SK-N-SH (cell line): ENCODE measurements at regions not wholly inside any gene's neighbourhood (a gene's known extent, or its start where the extent isn't known, plus 50 kb on each side); places are given as distances from the start of the nearest gene placed in this dataset.

Source experiments
- CTCF ChIA-PET: fragments of 300-600, 350-600 bp; formaldehyde crosslinking; extraction: SDS; loops from one replicate; lab custom pipeline; 2021; lab: Yijun Ruan, JAX
- POLR2A ChIA-PET: fragments of 350-600 bp; sonication (Branson Sonifier 250); formaldehyde crosslinking; extraction: SDS; loops from one replicate; lab custom pipeline; 2020; ENCODE audit warnings: antibody characterized with exemption, inconsistent platforms; lab: Yijun Ruan, JAX
- DNase-seq: peaks from one replicate; pipeline ENCODE4 v3.0.0; 2012
- H2AFZ ChIP-seq: fragments of 200-600 bp; sonication (generic); 2 replicates; pipeline ENCODE4 v1.8.1; 2016; ENCODE audit warnings: antibody characterized with exemption, mild to moderate bottlenecking, low read depth
- H3F3A ChIP-seq: fragments of 200-600 bp; sonication (generic); replicated peaks from 2 replicates; pipeline ENCODE3; 2016; ENCODE audit warnings: antibody characterized with exemption, mild to moderate bottlenecking; ENCODE audit not compliant: insufficient read depth
- H3K27ac ChIP-seq, 2 experiments: fragments of 200-500 bp in 1 of 2; fragments of 200-600 bp in 1 of 2; sonication (Bioruptor generic) in 1 of 2; sonication (generic), shearing (Covaris generic) in 1 of 2; 2 replicates each; pipeline versions ENCODE4 v1.5.1 to v1.6.1; 2014 to 2016; ENCODE audit warnings: low read depth in 2 of 2, inconsistent platforms in 1 of 2, low read length in 1 of 2, mild to moderate bottlenecking in 1 of 2, mixed read lengths in 1 of 2
- H3K27me3 ChIP-seq: fragments of 200-600 bp; sonication (generic), shearing (Covaris generic); 2 replicates; pipeline ENCODE4 v1.6.1; 2016; ENCODE audit warnings: mixed run types; ENCODE audit not compliant: insufficient read depth
- H3K36me3 ChIP-seq, 2 experiments: fragments of 200-500 bp in 1 of 2; fragments of 200-600 bp in 1 of 2; sonication (Bioruptor generic) in 1 of 2; sonication (generic) in 1 of 2; replicated peaks in 1 of 2; 2 replicates each; pipeline versions ENCODE3 to v1.5.1; 2014 to 2016; ENCODE audit warnings: low read length in 1 of 2, mild to moderate bottlenecking in 1 of 2; ENCODE audit not compliant: insufficient read depth in 2 of 2, control insufficient read depth in 1 of 2
- H3K4me1 ChIP-seq, 2 experiments: fragments of 200-500 bp in 1 of 2; fragments of 200-600 bp in 1 of 2; sonication (Bioruptor generic) in 1 of 2; sonication (generic), shearing (Covaris generic) in 1 of 2; 2 replicates each; pipeline versions ENCODE4 v1.5.1 to v1.6.1; 2014 to 2016; ENCODE audit warnings: low read depth in 1 of 2, low read length in 1 of 2, mixed run types in 1 of 2; ENCODE audit not compliant: insufficient read depth in 2 of 2, control insufficient read depth in 1 of 2
- H3K4me2 ChIP-seq: fragments of 200-600 bp; sonication (generic), shearing (Covaris generic); 2 replicates; pipeline ENCODE4 v1.6.1; 2017; ENCODE audit warnings: mixed run types
- H3K4me3 ChIP-seq, 2 experiments: fragments of 200-500 bp in 1 of 2; fragments of 200-600 bp in 1 of 2; sonication (Bioruptor generic) in 1 of 2; sonication (generic), shearing (Covaris generic) in 1 of 2; 2 replicates each; pipeline versions ENCODE4 v1.5.1 to v1.8.1; 2014 to 2016; ENCODE audit warnings: low read depth in 2 of 2, inconsistent platforms in 1 of 2, low read length in 1 of 2, mild to moderate bottlenecking in 1 of 2, mixed read lengths in 1 of 2, moderate library complexity in 1 of 2
- H3K79me2 ChIP-seq: fragments of 200-600 bp; sonication (generic); 2 replicates; pipeline ENCODE4 v1.8.1; 2017; ENCODE audit warnings: mild to moderate bottlenecking; ENCODE audit not compliant: insufficient read depth
- H3K9ac ChIP-seq: fragments of 200-600 bp; sonication (generic); 2 replicates; pipeline ENCODE4 v1.6.1; 2017; ENCODE audit warnings: mixed run types
- H3K9me2 ChIP-seq: fragments of 200-600 bp; sonication (generic); 2 replicates; pipeline ENCODE4 v1.6.1; 2017; ENCODE audit warnings: mixed run types
- H3K9me3 ChIP-seq: fragments of 200-600 bp; sonication (generic); 2 replicates; pipeline ENCODE4 v1.6.1; 2017; ENCODE audit warnings: mixed run types, mild to moderate bottlenecking, moderate library complexity
- H4K20me1 ChIP-seq: fragments of 200-600 bp; sonication (generic); 2 replicates; pipeline ENCODE4 v1.6.1; 2017; ENCODE audit warnings: mild to moderate bottlenecking, mixed run types; ENCODE audit not compliant: insufficient read depth
- CHD2 ChIP-seq: fragments of 150-350 bp; IDR thresholded peaks from 2 replicates; pipeline ENCODE4 v1.6.1; 2018; ENCODE audit warnings: low read length; ENCODE audit not compliant: partially characterized antibody
- EP300 ChIP-seq, 2 experiments: IDR thresholded peaks; 2 replicates each; pipeline versions ENCODE4 v1.4.0 to v1.6.1; 2012; ENCODE audit warnings: borderline replicate concordance in 1 of 2, low read depth in 1 of 2, low read length in 1 of 2
- EZH2phosphoT487 ChIP-seq: fragments of 200-600 bp; sonication (generic); IDR thresholded peaks from 2 replicates; pipeline ENCODE4 v1.6.1; 2017; ENCODE audit warnings: low read depth, mixed run types, mild to moderate bottlenecking, antibody characterized with exemption, moderate library complexity, borderline replicate concordance
- FOSL2 ChIP-seq: IDR thresholded peaks from 2 replicates; pipeline ENCODE4 v1.4.0; 2012; ENCODE audit warnings: low read depth, mild to moderate bottlenecking, moderate library complexity, borderline replicate concordance
- FOXJ3 ChIP-seq: sonication (generic); formaldehyde crosslinking; IDR thresholded peaks from 2 replicates; pipeline ENCODE4 v1.5.1; 2020; ENCODE audit warnings: mild to moderate bottlenecking, missing genetic modification reagents
- GABPA ChIP-seq: IDR thresholded peaks from 2 replicates; pipeline ENCODE4 v1.4.0; 2012; ENCODE audit warnings: low read depth, mild to moderate bottlenecking
- IRF3 ChIP-seq: fragments of 150-350 bp; IDR thresholded peaks from 2 replicates; pipeline ENCODE4 v1.6.1; 2016; ENCODE audit warnings: mild to moderate bottlenecking, low read depth, low read length
- MEF2A ChIP-seq: IDR thresholded peaks from 2 replicates; pipeline ENCODE4 v1.4.0; 2012; ENCODE audit warnings: low read depth, borderline replicate concordance
- PBX3 ChIP-seq: IDR thresholded peaks from 2 replicates; pipeline ENCODE4; 2012
- POLR2AphosphoS5 ChIP-seq: IDR thresholded peaks from 2 replicates; pipeline ENCODE4 v1.6.1; 2012; ENCODE audit warnings: low read depth, low read length
- REST ChIP-seq: IDR thresholded peaks from 2 replicates; pipeline ENCODE4 v1.6.1; 2012; ENCODE audit warnings: mild to moderate bottlenecking, low read depth, low read length, moderate library complexity
- SIN3A ChIP-seq: IDR thresholded peaks from 2 replicates; pipeline ENCODE4 v1.6.1; 2012; ENCODE audit warnings: low read depth, mild to moderate bottlenecking, low read length, moderate library complexity, borderline replicate concordance
- TCF12 ChIP-seq: IDR thresholded peaks from 2 replicates; pipeline ENCODE4 v1.4.0; 2012
- USF2 ChIP-seq: fragments of 150-350 bp; IDR thresholded peaks from 2 replicates; pipeline ENCODE4 v1.6.1; 2017; ENCODE audit warnings: antibody characterized with exemption, low read length, low read depth, borderline replicate concordance
- ZBTB33 ChIP-seq: IDR thresholded peaks from 2 replicates; pipeline ENCODE4 v1.4.0; 2012; ENCODE audit warnings: low read depth, borderline replicate concordance
- WGBS: methylation state at CpG from one replicate; pipeline ENCODE4 v1.1.6; 2017; ENCODE audit warnings: low lambda C conversion rate; 5-methylcytosine and 5-hydroxymethylcytosine counted together

GRCh38 chr15:98321896-98322295 is 326.4 kb upstream of the IGF1R start:
- no peaks in the 10 kb centered on the region for H3K79me2 ChIP-seq
- TF ChIP-seq FOXJ3 (CRISPR knock-in tag) (no peak), PBX3 (no peak), REST (no peak), USF2 (no peak), EP300 (IDR thresholded peaks at IDR 0.05; ENCODE audit: borderline replicate concordance in 1 of 2, low read depth in 1 of 2, low read length in 1 of 2) (no peak), CHD2 (no peak), MEF2A (no peak), TCF12 (no peak), GABPA (no peak), ZBTB33 (no peak), IRF3 (no peak), FOSL2 (no peak), EZH2phosphoT487 (no peak), POLR2AphosphoS5 (no peak), SIN3A (no peak)
- 2% methylated on average over 5 of the region's 5 CpGs for WGBS
- no peak overlapping the region for H2AFZ ChIP-seq
- H3K27me3 ChIP-seq = peaks cover 14% of the 10 kb centered on the region; the same call in 1 of the 2 replicates
- ChIA-PET POLR2A (interaction anchor here (0.7 kb wide), 1 partner anchor 25 kb away, joined by 3 read pairs; no protein-coding TSS in a partner anchor), CTCF (interaction anchor here (1.0 to 2.2 kb wide), 3 partner anchors 10 to 100 kb away, joined by 6 to 9 read pairs (median 8); no protein-coding TSS in a partner anchor)
- no peaks in the 10 kb centered on the region for H3F3A ChIP-seq
- no peak overlapping the region for H3K27ac ChIP-seq
- no peaks in the 10 kb centered on the region for H3K9me2 ChIP-seq
- H3K9me3 ChIP-seq = no peaks in the 10 kb centered on the region
- no peaks in the 10 kb centered on the region for H3K4me1 ChIP-seq
- H3K4me3 ChIP-seq = no peak overlapping the region
- H3K4me2 ChIP-seq = no peak overlapping the region
- no peaks in the 10 kb centered on the region for H4K20me1 ChIP-seq
- DNase-seq = no peak
- no peaks in the 10 kb centered on the region for H3K36me3 ChIP-seq
- no peak overlapping the region for H3K9ac ChIP-seq
